Muscle layer of duodenum (tissue), 2 donors: ENCODE measurements at regions not wholly inside any gene's neighbourhood (a gene's known extent, or its start where the extent isn't known, plus 50 kb on each side); places are given as distances from the start of the nearest gene placed in this dataset.

Source experiments
- H3K27ac ChIP-seq: one replicate; pipeline ENCODE4 v1.7.0; 2013; ENCODE audit warnings: mild to moderate bottlenecking, low read length
- H3K27me3 ChIP-seq: one replicate; pipeline ENCODE4 v1.7.0; 2013; ENCODE audit warnings: low read depth, mild to moderate bottlenecking, control low read depth, low read length
- H3K36me3 ChIP-seq, 2 donors: one replicate each; pipeline ENCODE4 v1.7.0; 2013; ENCODE audit warnings: low read length in 2 of 2, control low read depth in 1 of 2, mild to moderate bottlenecking in 1 of 2; ENCODE audit not compliant: insufficient read depth in 2 of 2, control insufficient read depth in 1 of 2
- H3K4me1 ChIP-seq, 2 donors: one replicate each; pipeline ENCODE4 v1.7.0; 2013; ENCODE audit warnings: low read length in 2 of 2, mild to moderate bottlenecking in 2 of 2, control low read depth in 1 of 2, moderate library complexity in 1 of 2; ENCODE audit not compliant: insufficient read depth in 2 of 2, control insufficient read depth in 1 of 2
- H3K4me3 ChIP-seq, 2 donors: one replicate each; pipeline ENCODE4 v1.7.0; 2013; ENCODE audit warnings: low read length in 2 of 2, low read depth in 1 of 2, mild to moderate bottlenecking in 1 of 2
- H3K9me3 ChIP-seq, 2 donors: one replicate each; pipeline ENCODE4 v1.7.0; 2013; ENCODE audit warnings: low read length in 2 of 2, control low read depth in 1 of 2, mild to moderate bottlenecking in 1 of 2; ENCODE audit not compliant: control insufficient read depth in 1 of 2
- donor health status: healthy.

DNA sequence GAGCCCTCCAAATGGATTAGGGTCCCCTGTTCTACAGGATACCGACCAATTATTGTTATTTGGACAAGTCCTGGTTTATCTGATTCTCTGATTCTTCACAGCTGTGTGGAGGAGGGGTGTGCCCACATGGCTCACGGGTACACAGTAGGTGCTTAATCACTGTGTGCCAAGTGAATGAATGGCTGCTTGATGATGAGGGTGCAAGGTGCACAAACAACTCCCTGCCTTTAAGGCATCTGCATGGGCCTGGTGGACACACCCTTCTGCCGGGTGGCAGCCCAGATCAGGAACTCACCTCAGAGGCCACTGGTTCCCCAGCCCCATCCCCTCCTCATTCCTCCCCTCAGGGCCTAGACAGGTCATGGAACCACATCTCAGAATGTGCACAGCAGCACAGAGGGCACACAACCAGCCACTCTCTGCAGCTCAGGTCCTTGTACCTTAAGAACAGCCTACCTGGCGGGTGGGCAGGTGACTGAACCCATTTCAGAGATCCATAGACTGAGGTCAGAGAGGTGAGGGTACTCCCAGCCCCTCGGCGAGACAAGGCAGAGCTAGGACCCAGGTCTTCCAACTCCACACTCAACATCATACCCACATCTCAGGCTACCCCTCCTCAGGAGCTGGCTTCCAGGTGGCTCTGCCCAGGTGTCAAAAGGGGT, 50.3 kb downstream of the SHANK2 start:
- Histone ChIP-seq H3K4me1 (peaks cover 0 to 12% of the 10 kb centered on the region in 2 donors), H3K36me3 (no peaks in the 10 kb centered on the region), H3K4me3 (no peak overlapping the region), H3K27ac (no peak overlapping the region), H3K9me3 (no peaks in the 10 kb centered on the region), H3K27me3 (no peaks in the 10 kb centered on the region)

DNA sequence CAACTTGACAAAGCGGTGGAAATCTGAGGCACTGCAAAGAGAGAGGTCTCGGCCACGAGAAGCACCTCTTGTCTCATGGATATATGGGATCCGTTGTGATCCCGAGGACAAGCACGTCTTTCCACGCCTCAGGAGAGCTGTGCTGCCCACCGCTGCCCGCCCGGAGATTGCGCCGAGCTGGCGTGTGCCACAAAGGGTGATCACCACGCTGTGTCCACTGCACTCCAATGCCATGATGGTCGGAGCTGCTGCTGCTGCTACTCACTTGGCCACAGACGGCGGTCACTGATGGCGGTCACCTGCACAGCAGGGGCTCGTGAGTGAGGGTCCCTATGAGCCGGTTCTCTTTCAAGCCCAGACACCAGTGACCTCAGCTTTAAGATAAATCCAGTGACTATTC, 51.1 kb downstream of the SHANK2 start:
- Histone ChIP-seq H3K36me3 (no peaks in the 10 kb centered on the region), H3K4me1 (peaks cover 0 to 6% of the 10 kb centered on the region in 2 donors), H3K27ac (no peak overlapping the region), H3K27me3 (no peaks in the 10 kb centered on the region), H3K9me3 (no peaks in the 10 kb centered on the region), H3K4me3 (no peak overlapping the region)

DNA sequence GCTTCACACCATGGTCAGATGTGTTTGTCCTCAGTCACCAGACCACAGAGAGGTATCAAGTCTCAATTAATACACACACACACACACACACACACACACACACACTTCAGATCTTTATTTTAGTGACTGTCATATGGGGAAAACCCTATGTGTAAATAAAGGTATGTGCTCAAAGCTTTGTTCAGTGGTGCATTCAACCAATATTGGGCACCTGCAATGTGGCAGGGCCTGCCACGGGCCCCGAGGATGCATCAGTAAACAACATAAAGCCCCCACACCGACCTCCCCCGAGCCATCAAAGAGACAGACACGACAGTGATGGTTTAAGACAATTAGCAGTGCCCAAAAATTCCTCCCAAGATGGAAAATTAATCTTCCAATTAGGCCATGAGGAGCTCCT, 51.6 kb downstream of the SHANK2 start:
- Histone ChIP-seq H3K27ac (no peak overlapping the region), H3K9me3 (no peaks in the 10 kb centered on the region), H3K36me3 (no peaks in the 10 kb centered on the region), H3K4me1 (peaks cover 0 to 1% of the 10 kb centered on the region in 2 donors), H3K27me3 (no peaks in the 10 kb centered on the region), H3K4me3 (no peak overlapping the region)

DNA sequence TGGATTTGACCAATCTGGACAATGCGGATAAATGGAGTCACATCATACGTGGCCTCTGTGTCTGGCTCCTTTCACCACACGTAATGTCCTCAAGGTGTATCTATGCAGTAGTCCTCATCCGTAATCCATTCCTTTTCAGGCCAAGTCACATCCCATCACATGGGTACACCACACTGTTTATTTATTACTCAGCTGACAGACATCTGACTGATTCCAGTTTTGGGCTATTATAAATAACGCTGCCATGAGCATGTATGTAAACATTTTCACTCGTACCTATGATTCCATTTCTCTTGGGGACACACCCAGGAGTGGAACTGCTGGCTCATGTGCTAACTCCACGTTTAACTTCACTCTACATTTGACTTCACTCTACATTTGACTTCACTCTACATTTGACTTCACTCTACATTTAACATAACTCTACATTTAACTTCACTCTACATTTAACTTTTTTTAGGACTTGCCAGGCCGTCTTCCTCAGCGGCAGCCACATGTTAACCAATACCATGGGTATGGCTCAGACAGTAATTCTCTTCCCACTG, 52.1 kb downstream of the SHANK2 start:
- H3K4me3 ChIP-seq, result no peak overlapping the region

DNA sequence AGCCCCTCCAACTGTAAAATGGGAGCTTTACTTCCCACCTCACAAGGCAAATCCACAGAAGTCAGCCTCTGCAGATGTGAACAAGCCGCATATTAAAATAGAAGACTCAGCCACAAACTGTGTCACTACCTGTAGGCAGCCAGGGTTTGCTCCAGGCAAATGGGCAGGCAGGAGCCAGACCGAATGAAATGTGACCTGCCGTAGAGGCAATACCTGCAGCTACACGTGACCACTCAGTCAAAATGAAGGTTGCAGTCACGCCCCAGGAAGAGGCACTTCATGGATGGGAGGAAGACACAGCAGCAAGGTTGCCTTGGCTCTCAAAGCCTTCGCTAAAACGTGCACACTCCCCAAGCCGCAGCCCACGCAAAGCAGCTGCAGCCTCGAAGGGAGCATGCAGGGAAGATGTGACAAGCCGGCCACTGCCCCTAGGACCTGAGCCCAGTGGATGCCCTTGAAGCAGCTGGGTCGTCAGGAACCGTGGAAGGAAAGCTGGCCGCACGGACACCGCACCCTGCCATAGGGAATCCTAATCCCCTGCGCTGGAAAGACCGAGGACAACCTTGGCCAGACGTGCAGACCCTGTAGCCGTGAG, 53.1 kb downstream of the SHANK2 start:
- Histone ChIP-seq H3K27ac (no peak overlapping the region), H3K4me3 (no peak overlapping the region), H3K27me3 (no peaks in the 10 kb centered on the region), H3K36me3 (no peaks in the 10 kb centered on the region), H3K9me3 (no peaks in the 10 kb centered on the region), H3K4me1 (no peaks in the 10 kb centered on the region)

More for the DNA sequence above, 52.1 kb downstream of the SHANK2 start:
- H3K27ac ChIP-seq, result no peak overlapping the region
- H3K4me1 ChIP-seq, result no peaks in the 10 kb centered on the region
- H3K27me3 ChIP-seq, result no peaks in the 10 kb centered on the region
- H3K36me3 ChIP-seq, result no peaks in the 10 kb centered on the region
- H3K9me3 ChIP-seq, result no peaks in the 10 kb centered on the region

DNA sequence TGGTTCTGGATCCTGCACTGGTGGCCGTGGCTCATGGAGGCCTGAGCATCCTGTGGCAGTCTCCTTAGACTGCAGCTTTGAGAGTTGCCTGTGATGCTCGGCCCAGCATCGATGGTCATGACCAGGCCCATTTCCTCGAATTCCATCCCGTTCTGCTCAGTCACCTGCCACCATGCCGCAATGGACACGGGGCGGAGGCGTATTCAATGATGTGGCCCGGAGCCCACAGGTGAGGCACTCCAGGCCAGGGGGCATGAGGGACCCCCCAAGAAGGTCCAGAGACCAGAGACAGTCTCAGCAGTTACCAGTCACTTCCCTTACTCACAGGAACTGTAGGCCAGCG, 53.6 kb downstream of the SHANK2 start:
- Histone ChIP-seq H3K27ac (no peak overlapping the region), H3K4me1 (no peaks in the 10 kb centered on the region), H3K36me3 (no peaks in the 10 kb centered on the region), H3K4me3 (no peak overlapping the region), H3K9me3 (no peaks in the 10 kb centered on the region), H3K27me3 (no peaks in the 10 kb centered on the region)

DNA sequence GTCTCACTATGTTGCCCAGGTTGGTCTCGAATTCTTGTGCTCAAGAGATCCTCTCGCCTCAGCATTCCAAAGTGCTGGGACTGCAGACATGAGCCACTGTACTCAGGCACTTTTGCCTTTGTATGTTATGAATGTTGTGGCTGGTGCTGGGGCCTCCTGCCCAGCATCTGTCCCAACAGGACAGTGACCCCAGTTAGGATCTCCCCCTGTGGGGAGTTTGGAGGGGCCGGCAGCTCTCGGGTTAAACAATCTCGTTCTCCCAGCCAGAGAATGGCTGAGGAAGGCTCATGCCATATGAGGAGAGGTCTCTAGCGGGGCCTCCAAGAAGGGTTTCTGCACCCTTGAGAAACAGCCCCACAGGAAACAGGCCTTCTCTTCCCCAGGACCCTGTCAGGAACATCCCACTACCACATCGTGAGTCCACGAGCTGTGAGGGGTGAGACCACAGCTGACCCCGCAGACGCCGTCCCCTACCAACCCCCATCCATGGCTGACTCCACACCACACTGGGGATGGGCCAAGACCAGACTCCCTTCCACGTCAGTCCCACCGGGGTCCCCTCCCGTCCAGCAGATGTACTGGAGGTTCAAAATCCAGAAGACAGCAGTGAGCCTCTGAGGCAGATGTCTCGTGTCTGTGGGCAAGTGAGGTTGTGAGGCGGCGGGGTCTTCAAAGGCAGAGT, 54.1 kb downstream of the SHANK2 start:
- H3K9me3 ChIP-seq, result no peaks in the 10 kb centered on the region
- no peaks in the 10 kb centered on the region for H3K36me3 ChIP-seq
- no peaks in the 10 kb centered on the region for H3K27me3 ChIP-seq
- H3K27ac ChIP-seq, result no peak overlapping the region
- H3K4me3 ChIP-seq, result no peak overlapping the region
- no peaks in the 10 kb centered on the region for H3K4me1 ChIP-seq

DNA sequence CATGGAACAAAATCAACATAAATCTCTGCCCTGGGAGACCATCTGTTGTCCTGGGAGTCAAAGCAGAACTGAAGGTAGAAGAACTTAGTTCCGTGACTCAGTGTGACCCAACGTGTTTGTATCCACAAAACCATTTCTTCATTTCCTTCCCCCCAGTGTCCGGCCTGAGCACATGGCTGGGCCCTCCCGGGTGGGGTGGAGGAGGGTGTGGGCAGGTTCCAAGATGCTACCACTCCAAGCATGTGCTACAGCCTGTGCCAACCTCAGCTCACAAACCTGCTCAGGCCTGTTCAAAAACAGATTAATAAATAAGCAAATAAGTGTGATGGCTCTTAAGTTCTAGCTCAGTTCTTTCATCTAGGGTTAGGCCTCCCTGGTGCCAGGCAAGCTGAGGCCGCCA, 55.3 kb downstream of the SHANK2 start:
- H3K4me1 ChIP-seq, result no peaks in the 10 kb centered on the region
- H3K4me3 ChIP-seq, result no peak overlapping the region
- no peaks in the 10 kb centered on the region for H3K9me3 ChIP-seq
- no peaks in the 10 kb centered on the region for H3K36me3 ChIP-seq
- no peaks in the 10 kb centered on the region for H3K27me3 ChIP-seq
- no peak overlapping the region for H3K27ac ChIP-seq

DNA sequence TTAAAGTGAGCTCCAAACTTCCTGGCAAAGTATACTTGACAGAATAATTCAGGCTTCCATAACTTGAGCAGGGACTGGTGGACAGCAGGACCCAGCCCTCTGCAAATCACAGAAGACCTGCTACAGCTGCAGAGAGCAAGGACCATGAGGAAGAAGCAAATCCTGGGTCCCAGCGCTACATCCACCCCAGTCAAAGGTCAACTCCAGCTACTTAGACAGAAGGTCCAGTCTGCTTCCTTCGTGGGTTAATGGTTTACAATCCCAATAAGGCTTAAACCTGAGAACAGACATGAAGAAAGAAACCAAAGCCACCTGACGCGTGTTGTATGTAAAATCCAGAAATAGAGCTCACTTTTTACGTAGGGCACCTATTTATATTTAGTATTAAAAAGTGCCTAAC, 57.7 kb downstream of the SHANK2 start:
- Histone ChIP-seq H3K36me3 (no peaks in the 10 kb centered on the region), H3K4me1 (no peaks in the 10 kb centered on the region), H3K27ac (no peak overlapping the region), H3K27me3 (no peaks in the 10 kb centered on the region), H3K9me3 (no peaks in the 10 kb centered on the region), H3K4me3 (no peak overlapping the region)

DNA sequence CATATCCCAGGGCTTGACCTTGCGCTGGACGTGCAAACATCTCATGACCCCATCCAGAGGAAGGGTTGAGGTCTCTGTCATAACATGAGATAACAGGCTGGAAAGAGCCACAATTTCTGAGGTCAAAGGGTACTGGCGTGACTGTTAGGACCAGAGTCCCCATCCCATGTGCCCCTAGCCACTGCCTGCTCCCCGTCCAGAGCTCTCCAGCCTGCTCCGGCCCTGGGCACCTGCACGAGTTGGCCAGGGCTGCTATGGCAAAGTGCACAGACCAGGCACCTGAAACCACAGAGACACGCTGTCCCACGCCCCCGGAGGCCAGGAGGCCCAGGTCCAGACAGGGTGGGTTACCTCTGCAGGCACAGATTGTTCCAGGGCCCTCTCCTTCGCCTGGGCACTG, 58.9 kb downstream of the SHANK2 start:
- Histone ChIP-seq H3K36me3 (no peaks in the 10 kb centered on the region), H3K9me3 (no peaks in the 10 kb centered on the region), H3K27me3 (no peaks in the 10 kb centered on the region), H3K4me3 (no peak overlapping the region), H3K4me1 (no peaks in the 10 kb centered on the region), H3K27ac (no peak overlapping the region)

DNA sequence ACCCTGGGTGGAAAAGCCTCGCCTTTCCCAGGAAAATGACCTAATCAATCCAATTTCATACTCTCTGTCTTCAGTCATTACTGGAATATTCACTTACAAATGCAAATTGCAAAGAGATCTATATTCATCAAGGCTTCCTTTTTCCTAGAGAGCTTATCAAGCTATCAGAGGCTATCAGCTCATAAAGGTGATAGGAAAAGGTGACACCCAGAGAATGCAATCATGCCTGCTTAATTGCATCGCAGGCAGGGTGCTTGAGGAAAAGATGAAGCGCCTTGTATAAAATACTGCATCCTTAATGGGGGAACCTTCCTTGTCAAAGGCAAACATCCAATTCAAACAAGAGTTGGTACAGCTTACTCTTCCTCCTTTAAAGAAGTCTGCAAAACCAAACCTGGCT, 59.7 kb downstream of the SHANK2 start:
- Histone ChIP-seq H3K27ac (no peak overlapping the region), H3K9me3 (no peaks in the 10 kb centered on the region), H3K36me3 (no peaks in the 10 kb centered on the region), H3K4me1 (no peaks in the 10 kb centered on the region), H3K27me3 (no peaks in the 10 kb centered on the region), H3K4me3 (no peak overlapping the region)
